ENCODE measurements at regions not wholly inside any gene's neighbourhood (a gene's known extent, or its start where the extent isn't known, plus 50 kb on each side); places are given as distances from the start of the nearest gene placed in this dataset.

GRCh38 chr5:158471535-158471924, 612.6 kb upstream of the CLINT1 start:
- TF ChIP-seq CTCF (conservative IDR thresholded peaks at IDR 0.05; ENCODE audit: low read length) (no peak), EZH2phosphoT487 (IDR thresholded peaks at IDR 0.05; ENCODE audit: borderline replicate concordance, low read depth, low read length) (no peak)
